ENCODE measurements at regions not wholly inside any gene's neighbourhood (a gene's known extent, or its start where the extent isn't known, plus 50 kb on each side); places are given as distances from the start of the nearest gene placed in this dataset.

DNA sequence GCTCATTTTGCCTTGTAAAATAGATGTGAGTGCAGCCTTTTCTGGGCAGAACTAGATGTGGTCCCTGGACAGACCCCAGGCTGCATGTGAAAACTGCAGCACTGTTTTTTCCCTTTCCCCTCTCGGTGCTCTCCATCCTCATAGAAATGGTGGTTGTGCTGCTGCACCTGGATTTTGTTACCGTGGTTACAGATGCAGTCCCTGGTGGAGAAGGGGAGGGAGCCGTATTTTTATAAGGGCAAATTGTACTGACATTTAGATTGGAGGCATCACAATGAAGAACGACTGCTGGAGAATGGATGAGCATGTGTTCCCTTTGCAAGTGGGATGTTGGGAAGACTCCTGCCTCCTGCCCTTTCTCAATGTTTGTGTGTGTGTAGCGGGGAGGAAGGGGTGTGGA, 469.9 kb downstream of the CCSER2 start:
- DNase-seq (ENCODE audit: low spot score): no peak

DNA sequence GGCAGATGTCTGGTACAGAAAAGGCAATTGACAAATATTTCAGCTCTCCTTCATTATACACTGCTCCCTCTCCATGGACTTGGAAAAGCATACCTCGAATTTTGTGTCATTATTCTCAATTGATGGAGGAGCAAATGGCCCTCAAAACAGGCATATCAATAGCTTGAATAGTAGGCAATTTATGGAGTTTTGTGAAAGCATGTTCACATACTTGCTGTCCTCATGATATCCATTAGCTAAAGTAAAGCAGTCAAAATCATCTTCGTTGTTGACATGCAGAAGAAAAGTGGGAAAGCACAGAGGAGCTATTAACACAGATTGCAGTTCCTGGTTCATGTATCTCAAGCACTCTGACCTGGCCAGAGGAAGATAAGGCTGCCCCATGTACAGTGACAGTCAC, 472.8 kb downstream of the CCSER2 start:
- DNase-seq (ENCODE audit: low spot score): no peak

GRCh38 chr10:84801916-84802315, 473.5 kb downstream of the CCSER2 start:
- no peak for DNase-seq (ENCODE audit: low spot score)

DNA sequence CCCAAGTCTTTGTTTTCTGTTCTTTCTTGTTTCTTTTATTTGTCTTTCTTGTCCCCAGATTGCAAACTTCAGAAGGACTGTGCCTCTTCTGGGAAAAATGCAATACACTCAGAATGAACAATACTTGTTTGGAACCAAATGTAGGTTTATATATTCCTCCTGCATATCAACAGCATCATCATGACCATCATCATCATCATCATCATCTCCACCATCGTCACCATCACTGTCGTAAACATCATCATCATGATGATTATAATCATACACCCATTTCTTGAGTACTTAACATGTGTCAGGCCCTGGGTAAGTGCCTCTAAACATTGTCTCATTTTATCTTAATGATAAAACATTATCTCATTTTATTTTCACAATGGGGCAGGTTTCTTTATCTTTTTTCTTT, 476.8 kb downstream of the CCSER2 start:
- DNase-seq (ENCODE audit: low spot score): no peak

- no peak for DNase-seq (ENCODE audit: low spot score)
Observed at GRCh38 chr10:84811113-84811512, 482.7 kb downstream of the CCSER2 start.

DNA sequence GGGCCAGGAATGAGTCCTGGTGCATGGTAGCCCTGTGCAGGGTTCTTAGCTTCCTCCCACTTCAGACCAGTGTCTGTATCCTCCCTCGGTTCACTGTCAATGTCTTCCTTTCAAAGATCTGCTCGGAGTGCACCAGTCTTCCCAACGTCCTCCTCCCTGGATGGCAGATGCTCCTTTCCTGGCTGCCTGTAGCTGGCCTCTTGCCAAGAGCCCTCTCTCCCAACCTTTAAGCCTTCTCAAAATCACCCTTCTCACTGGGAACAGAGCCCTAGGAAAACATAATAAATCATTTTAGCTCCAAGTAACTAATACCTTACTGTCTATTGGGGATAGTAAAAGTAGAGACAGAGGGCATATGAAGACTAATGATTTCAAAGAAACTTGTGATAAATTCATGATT, 490.6 kb downstream of the CCSER2 start:
- no peak for DNase-seq (ENCODE audit: low spot score)

GRCh38 chr10:84820120-84820519, 491.7 kb downstream of the CCSER2 start:
- DNase-seq (ENCODE audit: low spot score): no peak

DNA sequence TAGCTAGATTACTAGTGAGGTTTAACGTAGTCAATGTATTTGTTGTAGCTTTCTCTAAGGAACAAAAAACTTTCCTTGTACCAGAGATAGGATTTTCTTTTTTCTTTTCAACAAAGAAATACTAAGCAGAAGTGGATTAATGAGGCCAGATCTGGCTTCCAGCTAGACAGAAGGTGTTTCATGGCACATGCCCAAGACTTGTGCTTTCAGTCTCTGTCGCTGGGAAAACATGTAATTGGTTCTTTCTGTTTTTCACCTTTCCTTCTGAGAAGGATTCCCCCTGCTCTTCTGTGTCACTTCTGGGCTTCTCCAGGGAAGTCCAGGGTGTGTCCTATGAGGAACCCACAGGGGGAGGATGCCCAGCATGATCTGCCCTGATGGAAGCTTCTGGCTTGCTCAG, 492.2 kb downstream of the CCSER2 start:
- no peak for DNase-seq (ENCODE audit: low spot score)

GRCh38 chr10:84822931-84823630, 494.7 kb downstream of the CCSER2 start:
- DNase-seq (ENCODE audit: low spot score): no peak

- DNase-seq (ENCODE audit: low spot score): no peak
Observed at GRCh38 chr10:84824525-84824924, 496.1 kb downstream of the CCSER2 start.

GRCh38 chr10:84825330-84825729, 496.9 kb downstream of the CCSER2 start:
- DNase-seq (ENCODE audit: low spot score): peak; percentile 77

GRCh38 chr10:84826704-84827103, 498.3 kb downstream of the CCSER2 start:
- DNase-seq (ENCODE audit: low spot score): no peak

- DNase-seq (ENCODE audit: low spot score): no peak
Observed at GRCh38 chr10:84829131-84829530, 500.7 kb downstream of the CCSER2 start.

GRCh38 chr10:84837041-84837812, 508.8 kb downstream of the CCSER2 start:
- no peak for DNase-seq (ENCODE audit: low spot score)

DNA sequence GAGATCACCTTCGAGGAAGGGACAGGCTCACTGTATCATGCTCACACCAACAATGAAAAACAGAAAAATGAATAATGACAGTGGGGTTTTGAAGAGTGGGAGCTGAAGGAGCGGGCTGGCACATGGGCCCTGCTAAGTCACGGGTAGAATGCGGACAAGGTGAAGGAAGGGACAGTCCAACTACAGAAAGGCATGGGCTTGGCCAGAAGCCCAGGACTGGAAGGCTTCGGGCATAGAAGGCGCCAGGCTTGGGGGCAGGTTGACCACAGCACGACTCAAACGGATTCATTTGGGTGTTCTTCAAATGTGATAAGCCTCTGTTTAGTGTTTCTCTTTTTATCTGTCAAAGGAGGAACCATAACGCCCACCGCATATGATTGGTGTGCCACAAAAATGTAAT, 509.5 kb downstream of the CCSER2 start:
- no peak for DNase-seq (ENCODE audit: low spot score)

DNA sequence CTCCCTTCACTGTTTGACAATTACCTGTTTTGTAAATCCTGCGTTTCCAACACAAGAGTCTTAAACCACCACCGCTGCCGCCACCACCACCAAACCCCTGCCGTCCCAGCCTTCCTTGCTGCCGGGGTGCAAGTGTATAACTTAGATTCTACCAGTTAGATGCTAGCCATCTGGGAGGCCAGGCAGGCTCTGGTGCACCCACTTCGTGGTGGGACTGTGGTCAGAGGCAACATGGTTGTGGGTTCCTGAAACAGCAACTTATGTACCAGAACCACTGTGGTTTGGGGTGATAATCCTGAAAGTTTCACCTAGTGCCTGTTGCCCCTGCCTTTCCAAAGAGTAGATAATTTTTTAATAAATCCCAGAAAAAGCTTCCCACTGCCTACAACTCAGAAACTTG, 510.5 kb downstream of the CCSER2 start:
- DNase-seq (ENCODE audit: low spot score): no peak

DNA sequence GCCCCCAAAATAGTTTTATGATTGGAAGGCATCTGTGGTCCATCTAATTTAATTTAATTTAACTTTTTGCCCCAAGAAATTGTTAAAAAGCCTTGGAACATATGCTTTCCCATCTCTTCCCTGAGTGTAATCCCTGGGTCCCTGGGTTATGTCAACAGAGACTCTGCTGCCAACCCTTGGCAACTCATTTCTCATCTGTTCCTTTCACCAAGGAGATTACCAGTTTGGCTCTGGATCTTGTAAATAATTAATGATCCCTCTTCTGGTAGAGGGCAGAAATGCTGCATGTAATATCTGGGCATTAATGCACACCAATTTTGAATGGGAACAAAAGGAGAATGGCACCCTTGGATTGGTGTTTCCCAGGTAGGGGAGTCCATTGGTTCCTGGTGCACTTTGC, 514.2 kb downstream of the CCSER2 start:
- DNase-seq (ENCODE audit: low spot score): no peak

- no peak for DNase-seq (ENCODE audit: low spot score)
Observed at GRCh38 chr10:84844461-84844860, 516.1 kb downstream of the CCSER2 start.

DNA sequence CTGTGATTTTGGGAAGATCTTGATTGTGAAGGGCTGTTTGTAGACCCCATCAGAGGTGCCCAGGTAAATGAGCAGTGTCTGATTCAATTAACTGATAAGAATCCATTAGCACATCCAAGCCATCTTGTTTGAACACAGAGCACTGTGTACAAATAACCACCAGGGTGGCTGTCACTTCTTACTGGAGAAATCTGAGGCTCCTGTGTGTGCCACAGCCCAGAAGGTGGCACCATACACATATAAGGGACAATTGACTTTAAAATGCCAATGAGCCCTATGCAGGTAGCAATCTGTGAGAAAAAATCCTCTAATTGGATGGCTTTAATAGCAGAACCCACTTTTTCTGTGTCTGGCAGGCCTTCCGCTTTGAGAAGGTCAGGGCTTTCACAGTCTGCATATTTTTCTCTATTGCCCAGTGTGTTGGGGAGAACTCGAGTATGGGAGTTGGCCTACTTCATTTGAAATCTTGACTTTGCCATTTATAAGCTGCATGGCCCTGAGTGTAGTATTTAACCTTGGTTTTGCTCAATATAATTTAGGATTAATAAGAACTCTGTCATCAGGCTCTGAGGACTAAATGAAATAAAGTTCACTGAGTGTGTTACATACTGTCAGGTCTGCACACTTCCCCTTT, 517.4 kb downstream of the CCSER2 start:
- peak; percentile 63 for DNase-seq (ENCODE audit: low spot score)

DNA sequence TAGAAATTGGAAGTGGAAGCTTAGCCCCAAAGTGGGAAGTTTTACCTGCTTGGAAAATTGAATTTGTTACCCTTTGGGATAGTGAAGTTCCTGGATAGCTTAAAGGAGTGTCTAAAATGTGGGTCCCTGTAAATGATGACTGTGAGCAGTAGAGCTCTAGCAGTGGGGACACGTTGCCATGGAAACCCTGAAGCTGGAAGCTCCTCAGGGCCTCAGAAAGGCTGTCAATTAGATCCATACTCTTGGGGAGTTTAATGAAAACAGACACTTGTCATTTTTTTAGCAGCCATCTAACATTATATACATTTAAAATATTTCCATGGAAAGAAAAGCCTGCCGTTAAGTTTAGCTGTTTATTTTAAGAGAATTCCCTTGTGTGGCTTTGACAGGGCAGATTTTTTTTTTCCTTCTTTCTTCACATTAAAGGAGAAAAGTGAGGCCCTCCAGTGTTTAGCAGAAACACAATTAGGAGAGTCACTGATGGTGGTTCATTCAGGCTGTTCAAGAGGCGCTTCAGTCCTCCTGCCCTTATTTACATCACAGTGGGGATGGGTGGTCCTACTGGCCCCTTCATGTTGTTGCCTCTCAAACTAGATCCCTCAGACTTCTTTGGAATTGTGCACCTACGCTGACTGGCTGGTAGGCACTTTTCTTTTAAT, 518.4 kb downstream of the CCSER2 start:
- DNase-seq (ENCODE audit: low spot score): no peak

- no peak for DNase-seq (ENCODE audit: low spot score)
Observed at GRCh38 chr10:84848967-84849366, 520.6 kb downstream of the CCSER2 start.

- peak; percentile 16 for DNase-seq (ENCODE audit: low spot score)
Observed at GRCh38 chr10:84850826-84851225, 522.4 kb downstream of the CCSER2 start.

DNA sequence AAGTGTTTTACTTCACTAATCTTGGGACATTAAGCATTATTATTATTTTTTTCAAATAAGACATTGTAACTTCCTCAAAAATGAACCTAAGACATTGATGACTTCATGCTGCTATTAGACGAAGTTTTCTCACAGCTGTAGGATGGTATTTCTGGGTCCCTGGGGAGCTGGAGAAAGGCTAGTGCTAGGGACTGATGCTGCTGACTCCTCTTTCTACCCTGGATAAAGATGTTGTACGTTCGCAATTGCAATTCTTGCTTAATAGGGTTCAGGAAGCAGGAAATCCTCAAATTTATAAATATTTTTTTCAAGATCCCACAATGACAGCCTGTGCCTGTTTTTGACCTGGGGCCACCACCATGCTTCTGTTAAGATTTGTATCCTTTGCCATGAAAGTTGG, 526.0 kb downstream of the CCSER2 start:
- no peak for DNase-seq (ENCODE audit: low spot score)
